GM19351 (cell line): ENCODE measurements at regions not wholly inside any gene's neighbourhood (a gene's known extent, or its start where the extent isn't known, plus 50 kb on each side); places are given as distances from the start of the nearest gene placed in this dataset.
"Not testable (repeated sequence)": the region's sequence is repeated elsewhere in the genome, so short reads cannot be mapped to it uniquely, and the experiment has no call there.

Experiments used
- ATAC-seq: cut with Tn5 transposase; IDR thresholded peaks from one replicate; pipeline ENCODE4 v1.9.1; 2021; ENCODE audit warnings: mild to moderate bottlenecking, moderate library complexity; ENCODE audit not compliant: unreplicated experiment

DNA sequence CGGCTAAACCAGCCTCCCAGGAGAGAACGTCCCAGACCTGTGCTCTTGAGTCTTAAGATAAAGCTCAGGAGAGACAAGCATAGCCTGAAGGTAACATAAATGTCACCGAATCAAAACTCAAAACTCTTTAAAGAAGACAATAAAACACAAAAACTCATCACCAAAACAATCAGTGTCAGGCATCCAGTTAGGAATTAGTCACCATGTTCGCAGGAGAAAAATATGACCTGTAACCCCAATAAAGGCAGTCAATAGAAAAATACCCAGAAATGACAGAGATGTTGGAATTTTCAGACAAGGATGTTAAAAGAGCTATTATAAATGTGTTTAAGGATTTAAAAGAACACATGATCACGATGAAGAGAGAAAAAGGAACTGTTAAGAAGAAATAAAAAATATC is 352.4 kb downstream of the BRD1 start:
- ATAC-seq: no peak

GRCh38 chr22:49473286-49473685 is 354.4 kb downstream of the BRD1 start:
- no peak for ATAC-seq

DNA sequence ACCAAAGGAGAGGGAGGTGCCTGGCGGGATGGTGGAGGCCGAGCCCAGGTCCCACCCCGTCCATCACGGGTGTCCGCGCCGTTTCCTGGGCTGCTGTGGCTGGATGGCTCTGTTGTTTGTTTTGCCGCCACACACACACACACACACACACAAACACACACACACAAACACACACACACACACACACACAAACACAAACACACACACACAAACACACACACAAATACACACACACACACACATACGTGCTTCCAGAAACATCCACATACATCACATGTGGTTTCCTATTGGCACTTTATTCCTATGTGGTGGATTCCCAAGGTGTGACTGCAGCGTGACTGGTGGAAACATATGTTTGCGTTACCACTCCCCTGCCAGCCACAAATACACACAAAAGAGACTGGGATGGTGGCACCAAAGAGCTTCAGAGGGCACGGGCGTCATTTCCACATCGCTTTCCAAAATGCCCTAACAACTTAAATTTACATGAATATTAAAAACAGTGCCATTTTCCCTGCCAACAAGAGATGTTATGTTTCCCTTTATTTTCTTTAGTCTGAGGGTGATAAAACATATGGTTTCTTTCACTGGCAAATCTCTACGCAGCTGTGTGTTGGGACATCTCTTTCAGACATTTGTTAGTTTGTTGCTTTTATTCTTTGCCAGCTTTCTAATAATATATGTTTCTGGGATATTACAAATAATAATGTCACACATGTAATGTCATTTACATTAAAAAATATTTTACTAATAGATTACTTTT is 356.8 kb downstream of the BRD1 start:
- ATAC-seq: no peak

- no peak for ATAC-seq
Observed at GRCh38 chr22:49469896-49470740, 357.6 kb downstream of the BRD1 start.

GRCh38 chr22:49468487-49469198 is 359.0 kb downstream of the BRD1 start:
- ATAC-seq: no peak

DNA sequence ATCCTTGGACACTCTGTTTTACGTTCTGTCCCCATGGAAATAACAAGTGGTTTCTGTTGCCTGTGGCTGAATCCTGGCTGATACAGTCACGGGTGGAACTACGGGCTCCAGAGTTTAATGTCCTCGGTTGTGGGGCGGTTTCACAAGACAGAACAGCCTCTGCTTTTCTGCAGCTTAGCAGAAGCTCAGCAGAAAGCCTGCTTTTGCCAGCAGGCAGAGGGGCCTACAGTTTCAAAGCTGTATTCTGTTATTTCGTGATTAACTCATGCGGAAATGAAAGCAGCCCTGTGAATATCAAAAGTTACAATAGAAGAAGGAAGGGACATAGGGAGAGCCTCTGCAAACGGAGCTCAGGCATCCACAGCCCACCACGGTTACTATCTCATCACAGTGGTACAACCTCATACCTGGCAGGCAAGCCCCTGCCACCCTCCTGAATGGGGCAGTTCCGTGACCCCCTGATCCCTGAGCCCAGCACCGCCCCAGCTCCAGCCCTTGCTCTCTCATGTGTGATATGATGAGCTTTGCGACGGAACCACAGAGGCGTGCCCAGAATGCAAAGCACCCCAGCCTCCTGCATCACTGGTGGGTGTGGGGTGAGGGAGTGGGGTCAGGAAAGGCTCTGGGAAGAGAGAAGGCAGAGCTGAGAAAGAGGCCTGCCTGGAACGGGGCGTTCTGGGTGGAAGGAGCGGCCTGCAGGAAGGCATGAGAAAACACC is 360.6 kb downstream of the BRD1 start:
- ATAC-seq: no peak

- ATAC-seq: no peak
Observed at GRCh38 chr22:49464037-49464436, 363.6 kb downstream of the BRD1 start.

DNA sequence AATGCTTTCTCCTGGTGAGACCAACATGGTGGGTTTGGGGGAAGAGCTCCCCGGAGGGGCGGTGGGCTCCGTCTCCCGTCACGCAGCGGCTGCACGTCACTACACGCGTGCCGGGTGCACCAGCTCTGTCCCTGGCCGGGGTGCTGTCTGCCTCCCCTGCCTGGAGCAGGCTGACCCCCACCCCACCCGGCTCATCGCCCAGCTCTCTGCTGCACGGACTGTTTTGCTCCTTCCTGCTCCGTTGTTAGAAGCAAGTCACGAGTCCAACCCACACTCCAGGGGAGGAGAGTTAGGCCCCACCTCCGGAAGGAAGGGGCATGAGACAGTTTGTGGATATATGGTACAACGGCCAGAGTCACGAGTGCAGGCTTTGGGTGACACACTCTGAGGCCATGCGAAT is 364.9 kb downstream of the BRD1 start:
- ATAC-seq: no peak

DNA sequence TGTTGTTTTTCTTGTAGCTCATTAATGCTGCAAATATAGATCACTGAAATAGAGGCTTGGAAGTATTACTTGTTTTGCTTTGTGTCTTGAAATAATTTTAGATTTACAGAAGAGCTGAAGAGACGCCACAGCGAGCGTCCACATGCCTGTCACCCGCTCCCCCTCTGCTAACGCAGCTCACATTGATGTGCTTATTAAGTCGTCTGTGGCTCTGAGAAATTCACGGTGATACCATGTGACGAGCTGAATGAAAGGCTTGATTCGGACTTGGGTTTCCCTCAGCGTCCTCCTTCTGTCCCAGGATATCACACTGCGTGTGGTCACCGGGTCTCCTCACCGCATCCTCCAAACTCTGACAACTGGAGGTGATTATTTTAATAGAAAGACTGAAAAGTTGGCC is 365.4 kb downstream of the BRD1 start:
- no peak for ATAC-seq

GRCh38 chr22:49461674-49462073 is 366.0 kb downstream of the BRD1 start:
- no peak for ATAC-seq

DNA sequence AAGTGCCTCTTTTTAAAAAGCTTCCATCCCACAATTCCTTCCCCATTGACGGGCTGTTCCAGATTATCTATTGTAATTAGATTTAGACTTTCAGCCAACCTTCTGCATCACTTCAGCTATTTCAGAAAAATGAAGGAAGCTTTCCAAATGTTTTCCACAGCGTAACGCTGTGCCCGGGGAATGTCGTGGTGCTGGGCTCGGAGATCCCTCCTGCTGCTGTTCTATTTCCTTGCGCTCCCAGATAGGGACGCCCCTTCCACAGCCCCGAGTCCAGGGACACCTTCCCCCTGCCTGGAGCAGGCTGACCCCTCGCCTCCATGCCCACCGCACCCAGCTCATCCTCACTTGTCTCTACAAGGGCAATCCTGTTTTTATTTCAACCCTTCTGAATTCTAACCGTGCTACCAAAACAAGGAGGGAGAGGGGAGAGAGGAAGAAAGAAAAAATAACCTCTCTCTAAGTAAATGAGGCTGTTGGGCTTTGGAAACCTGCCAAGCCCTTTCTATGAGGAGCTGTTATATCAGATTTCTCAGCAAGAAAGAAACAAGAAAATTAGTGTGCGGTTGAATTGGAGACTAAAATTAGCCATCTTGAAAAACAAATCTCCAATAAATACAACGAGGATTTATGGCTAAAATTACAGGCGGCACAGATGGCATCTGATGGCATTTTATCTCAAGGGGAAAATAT is 366.9 kb downstream of the BRD1 start:
- no peak for ATAC-seq

DNA sequence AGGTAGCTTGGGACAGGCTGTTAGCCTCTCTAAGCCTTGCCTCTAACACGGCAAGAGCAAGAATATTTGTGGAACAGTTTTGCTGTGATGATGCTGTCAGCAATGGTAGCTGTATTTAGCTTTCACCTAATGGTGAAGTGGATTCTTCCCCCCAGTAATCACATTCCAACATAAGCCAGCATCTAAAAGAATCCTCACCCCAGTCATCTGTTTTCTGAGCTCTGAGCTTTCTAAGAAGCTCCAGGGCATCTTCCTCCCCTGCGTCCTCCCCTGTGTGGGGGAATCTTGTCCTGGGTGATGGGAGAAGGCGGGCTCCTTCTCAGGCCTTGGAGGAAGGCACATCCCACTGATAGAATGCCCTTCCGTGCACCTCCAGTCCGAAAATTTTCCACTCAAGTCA is 367.6 kb downstream of the BRD1 start:
- ATAC-seq: no peak

GRCh38 chr22:49458708-49459099 is 369.0 kb downstream of the BRD1 start:
- ATAC-seq: no peak

DNA sequence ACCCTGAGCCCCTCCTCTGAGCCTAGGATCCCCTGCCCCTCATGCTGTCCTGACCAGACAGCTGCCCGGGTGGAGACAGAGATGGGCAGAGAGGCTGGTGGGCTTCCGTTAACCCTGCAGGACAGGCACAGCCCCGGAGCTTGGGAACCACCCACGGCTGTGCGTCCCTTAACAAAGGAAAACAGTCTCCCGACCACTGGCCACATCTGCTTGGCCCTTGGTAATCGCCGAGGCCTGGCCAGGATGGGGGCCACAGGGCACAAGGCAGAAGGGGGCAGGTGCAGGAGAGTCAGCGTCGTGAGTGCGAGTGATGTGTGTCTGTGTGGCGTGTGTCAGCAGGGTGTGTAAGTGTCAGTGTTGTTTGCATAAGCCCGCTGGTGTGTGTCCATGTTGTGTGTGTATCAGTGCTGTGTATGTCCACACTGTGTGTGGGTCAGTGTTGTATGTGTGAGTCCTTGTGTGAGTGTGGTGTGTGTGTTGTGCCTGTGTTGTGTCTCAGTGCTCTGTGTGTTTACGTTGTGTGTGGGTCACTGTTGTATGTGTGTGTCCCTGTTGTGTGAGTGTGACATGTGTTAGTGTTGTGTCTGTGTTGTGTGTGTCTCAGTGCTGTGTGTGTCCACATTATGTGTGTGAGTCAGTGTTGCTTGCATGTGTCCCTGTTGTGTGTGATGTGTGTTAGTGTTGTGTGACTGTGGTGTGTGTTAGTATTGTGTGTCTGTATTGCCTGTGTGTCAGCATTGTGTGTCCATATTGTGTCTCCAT is 369.5 kb downstream of the BRD1 start:
- ATAC-seq: no peak

GRCh38 chr22:49457146-49457545 is 370.5 kb downstream of the BRD1 start:
- ATAC-seq: no peak

- no peak for ATAC-seq
Observed at GRCh38 chr22:49455595-49455994, 372.1 kb downstream of the BRD1 start.

DNA sequence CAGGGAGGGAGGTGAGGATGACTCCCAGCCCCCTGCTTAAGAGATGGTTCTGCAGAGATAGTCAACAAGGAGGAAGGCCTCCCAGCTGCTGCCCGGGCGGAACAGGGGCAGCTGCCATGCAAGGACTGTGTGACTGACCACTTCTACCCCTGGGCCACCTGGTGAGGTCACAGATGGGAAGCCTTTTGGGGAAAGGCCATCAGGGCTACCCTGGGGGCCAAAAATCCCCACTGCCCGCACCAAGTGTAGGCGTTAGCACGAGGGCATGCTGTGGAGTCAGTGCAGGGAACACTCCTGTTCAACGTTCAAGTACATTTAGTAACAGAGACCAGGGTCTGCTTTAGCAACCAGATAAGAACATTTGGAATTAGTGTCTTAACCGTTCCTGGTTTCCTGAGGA is 372.9 kb downstream of the BRD1 start:
- no peak for ATAC-seq

DNA sequence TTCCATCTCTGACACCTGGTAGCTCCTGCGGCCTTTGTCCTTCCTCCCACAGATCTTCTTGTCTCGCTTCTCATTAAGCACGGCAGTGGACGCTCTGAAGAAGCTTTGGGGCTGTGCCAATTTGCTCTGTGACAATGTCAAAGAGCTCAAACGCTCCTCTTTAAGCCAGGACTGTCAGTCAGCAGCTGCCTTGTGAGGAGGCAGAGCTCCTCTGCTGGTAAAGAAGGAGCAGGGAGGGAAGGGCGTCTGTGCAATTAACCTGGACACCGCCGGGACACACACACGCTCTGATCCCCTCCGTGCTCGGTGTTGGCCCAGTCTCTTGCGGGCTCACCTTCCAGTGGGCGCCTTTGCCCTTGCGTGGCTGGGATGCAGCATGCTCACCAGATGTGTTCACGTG is 373.9 kb downstream of the BRD1 start:
- no peak for ATAC-seq

GRCh38 chr22:49453019-49453418 is 374.7 kb downstream of the BRD1 start:
- not testable (repeated sequence) for ATAC-seq
